LNCaP clone FGC (cell line): ENCODE measurements at regions not wholly inside any gene's neighbourhood (a gene's known extent, or its start where the extent isn't known, plus 50 kb on each side); places are given as distances from the start of the nearest gene placed in this dataset.

ENCODE experiments used
- DNase-seq: peaks from one replicate; pipeline ENCODE4 v3.0.0-alpha.2; 2011; ENCODE audit warnings: low read depth
- H3K4me3 ChIP-seq: 2 replicates; pipeline ENCODE4 v1.5.1; 2011; ENCODE audit warnings: mild to moderate bottlenecking, low read depth, low read length, control low read depth
- TF ChIP-seq, protein P1 (sequence below): IDR thresholded peaks from 2 replicates; pipeline ENCODE4 v1.5.1; 2012; ENCODE audit warnings: mild to moderate bottlenecking; ENCODE audit not compliant: control insufficient read depth, insufficient read depth; ENCODE audit errors: extremely low read depth

DNA sequence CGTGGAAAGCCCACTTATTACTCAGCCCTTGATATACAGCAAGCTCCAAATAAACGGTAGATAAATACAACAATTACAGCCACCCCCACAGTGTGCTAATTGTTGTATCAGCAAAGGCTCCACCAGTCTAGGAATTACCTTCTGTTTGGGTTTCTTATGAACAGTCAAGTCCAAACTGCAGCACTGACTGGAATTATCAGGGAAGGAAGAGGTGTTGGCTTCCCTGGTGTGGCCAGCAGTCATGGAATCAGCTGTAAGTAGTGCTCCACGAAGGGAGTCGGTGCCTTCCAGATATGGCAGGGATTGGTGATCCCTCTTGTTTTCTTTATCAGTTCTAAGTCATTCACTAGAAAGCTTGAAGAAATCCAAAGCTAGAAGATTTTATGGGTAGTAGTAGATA is 209.1 kb downstream of the SNX19 start:
- no peak overlapping the region for H3K4me3 ChIP-seq
- no peak for DNase-seq
- TF ChIP-seq, protein P1, sequence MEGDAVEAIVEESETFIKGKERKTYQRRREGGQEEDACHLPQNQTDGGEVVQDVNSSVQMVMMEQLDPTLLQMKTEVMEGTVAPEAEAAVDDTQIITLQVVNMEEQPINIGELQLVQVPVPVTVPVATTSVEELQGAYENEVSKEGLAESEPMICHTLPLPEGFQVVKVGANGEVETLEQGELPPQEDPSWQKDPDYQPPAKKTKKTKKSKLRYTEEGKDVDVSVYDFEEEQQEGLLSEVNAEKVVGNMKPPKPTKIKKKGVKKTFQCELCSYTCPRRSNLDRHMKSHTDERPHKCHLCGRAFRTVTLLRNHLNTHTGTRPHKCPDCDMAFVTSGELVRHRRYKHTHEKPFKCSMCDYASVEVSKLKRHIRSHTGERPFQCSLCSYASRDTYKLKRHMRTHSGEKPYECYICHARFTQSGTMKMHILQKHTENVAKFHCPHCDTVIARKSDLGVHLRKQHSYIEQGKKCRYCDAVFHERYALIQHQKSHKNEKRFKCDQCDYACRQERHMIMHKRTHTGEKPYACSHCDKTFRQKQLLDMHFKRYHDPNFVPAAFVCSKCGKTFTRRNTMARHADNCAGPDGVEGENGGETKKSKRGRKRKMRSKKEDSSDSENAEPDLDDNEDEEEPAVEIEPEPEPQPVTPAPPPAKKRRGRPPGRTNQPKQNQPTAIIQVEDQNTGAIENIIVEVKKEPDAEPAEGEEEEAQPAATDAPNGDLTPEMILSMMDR, result no peak

DNA sequence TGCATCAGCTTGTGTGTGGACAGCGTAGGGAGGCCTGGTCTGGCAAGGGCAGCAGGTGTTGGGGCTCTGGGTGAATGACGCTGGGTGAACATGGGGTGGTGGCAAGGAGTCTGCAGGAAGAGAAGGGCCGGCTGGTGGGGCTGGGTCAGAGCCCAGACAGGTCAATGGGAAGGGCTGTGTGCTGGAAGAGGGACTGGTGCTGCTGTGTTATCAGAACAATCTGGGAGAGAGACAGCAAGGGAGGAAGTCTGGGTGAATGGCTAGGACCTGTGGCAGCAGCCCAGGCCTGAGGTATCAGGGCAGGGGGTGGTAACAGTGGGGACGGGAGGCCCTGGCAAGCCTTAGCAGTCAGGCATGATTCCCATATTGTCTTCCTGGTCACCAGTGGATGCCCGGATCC is 206.7 kb downstream of the SNX19 start:
- H3K4me3 ChIP-seq, result no peak overlapping the region
- DNase-seq, result no peak
- TF ChIP-seq, protein P1, result no peak

DNA sequence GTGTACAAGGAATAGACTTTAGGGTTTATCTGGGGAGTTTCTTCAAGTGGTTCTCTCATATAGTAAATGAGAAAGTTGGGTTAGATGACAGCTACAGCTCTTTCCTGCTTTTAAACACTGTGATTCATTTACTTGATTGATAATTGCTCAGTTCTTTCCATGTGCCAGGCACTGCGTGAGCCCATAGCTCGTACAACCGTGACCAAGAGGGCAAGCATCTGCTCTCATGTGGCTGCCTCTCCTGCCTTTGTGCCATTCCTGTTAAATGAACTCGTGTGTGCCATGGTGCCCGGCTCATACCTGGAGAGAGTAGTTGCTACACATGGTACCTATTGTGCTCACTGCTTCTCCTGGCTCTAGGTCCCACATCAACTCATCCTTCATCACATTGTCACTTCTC is 206.3 kb downstream of the SNX19 start:
- no peak overlapping the region for H3K4me3 ChIP-seq
- no peak for DNase-seq
- TF ChIP-seq, protein P1, result no peak

DNA sequence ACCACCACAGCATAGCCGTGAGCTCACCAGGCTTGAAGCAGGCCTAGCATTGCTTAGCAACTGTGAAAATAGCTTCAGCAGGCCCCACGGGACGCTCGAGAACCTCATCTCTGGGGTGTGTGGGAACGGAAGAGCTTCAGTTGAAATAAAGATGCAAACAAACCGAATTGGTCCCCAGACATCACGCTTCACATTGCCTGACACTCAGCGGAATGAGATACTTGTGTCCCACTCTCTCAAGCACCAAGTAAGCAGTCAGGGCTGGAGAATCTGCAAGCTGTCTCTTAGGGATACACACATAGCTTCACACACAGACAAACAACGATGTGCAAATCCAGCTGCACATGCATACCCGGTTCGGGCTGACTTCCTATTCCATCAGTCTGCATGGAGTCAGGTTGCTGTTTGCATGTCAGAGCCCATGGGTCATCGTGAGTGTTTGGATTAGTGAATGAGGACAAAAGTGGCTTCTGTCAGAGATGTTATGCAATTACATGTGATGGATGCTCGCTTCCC is 205.7 kb downstream of the SNX19 start:
- no peak for DNase-seq
- no peak overlapping the region for H3K4me3 ChIP-seq
- TF ChIP-seq, protein P1, result no peak

DNA sequence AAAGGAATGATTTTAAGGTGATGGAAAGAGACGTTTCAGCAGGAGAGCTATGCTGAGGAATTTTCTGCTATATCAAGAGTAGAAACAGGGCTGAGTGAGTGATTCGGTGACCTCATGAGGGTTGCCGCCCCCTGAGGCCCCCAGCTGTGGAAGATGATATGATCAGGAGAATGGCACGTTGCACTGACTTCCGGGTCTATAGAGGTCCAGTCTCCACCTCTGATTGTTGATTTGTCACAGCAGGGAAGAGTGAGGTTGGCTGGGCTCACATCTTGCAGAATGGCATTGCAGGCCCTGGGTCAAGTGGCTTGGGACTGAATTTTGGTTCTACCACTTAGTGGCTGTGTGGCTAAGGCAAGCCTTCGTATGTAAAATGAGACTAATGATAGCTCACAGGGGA is 205.1 kb downstream of the SNX19 start:
- DNase-seq, result no peak
- TF ChIP-seq, protein P1, result no peak
- no peak overlapping the region for H3K4me3 ChIP-seq

DNA sequence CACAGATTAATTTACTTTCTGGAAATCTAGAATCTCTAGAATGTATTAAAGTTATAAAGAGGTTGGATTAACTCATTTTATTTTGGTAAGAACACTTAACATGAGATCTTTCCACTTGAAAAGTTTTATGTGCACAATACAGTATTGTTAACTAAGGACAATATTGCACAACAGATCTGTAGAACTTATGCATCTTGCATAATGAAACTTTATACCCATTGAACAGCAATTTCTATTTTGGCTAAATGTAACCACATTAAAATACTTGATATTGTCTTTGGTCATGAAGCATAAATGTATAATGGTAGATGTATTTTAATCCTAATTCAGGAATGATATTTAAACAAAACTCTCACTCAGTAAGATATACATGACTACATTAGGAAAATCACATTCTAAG is 203.8 kb downstream of the SNX19 start:
- no peak for DNase-seq

More for the DNA sequence above, 203.8 kb downstream of the SNX19 start:
- TF ChIP-seq, protein P1, result no peak
- no peak overlapping the region for H3K4me3 ChIP-seq
